ENCODE measurements at regions not wholly inside any gene's neighbourhood (a gene's known extent, or its start where the extent isn't known, plus 50 kb on each side); places are given as distances from the start of the nearest gene placed in this dataset.

- no peaks in the 10 kb centered on the region for H3K4me1 ChIP-seq (ENCODE audit: insufficient read depth, low read length)
- H3K9me3 ChIP-seq (ENCODE audit: low read depth, low read length), result no peaks in the 10 kb centered on the region
- no peak overlapping the region for H3K4me3 ChIP-seq (ENCODE audit: insufficient read depth, low read length)
- H2AFZ ChIP-seq (ENCODE audit: low read length), result no peak overlapping the region
- H3K27ac ChIP-seq (ENCODE audit: low read depth, low read length), result no peak overlapping the region
- no peaks in the 10 kb centered on the region for H3K79me2 ChIP-seq (ENCODE audit: insufficient read depth, low read length)
- no peak overlapping the region for H3K4me2 ChIP-seq (ENCODE audit: insufficient read depth, low read length)
- no peaks in the 10 kb centered on the region for H3K27me3 ChIP-seq (ENCODE audit: insufficient read depth, low read length)
- no peaks in the 10 kb centered on the region for H3K36me3 ChIP-seq (ENCODE audit: insufficient read depth, low read length)
- DNase-seq (ENCODE audit: insufficient read length, low spot score, missing footprints), result no peak
- H4K20me1 ChIP-seq (ENCODE audit: insufficient read depth, low read length), result no peaks in the 10 kb centered on the region
- TF ChIP-seq, protein P1, sequence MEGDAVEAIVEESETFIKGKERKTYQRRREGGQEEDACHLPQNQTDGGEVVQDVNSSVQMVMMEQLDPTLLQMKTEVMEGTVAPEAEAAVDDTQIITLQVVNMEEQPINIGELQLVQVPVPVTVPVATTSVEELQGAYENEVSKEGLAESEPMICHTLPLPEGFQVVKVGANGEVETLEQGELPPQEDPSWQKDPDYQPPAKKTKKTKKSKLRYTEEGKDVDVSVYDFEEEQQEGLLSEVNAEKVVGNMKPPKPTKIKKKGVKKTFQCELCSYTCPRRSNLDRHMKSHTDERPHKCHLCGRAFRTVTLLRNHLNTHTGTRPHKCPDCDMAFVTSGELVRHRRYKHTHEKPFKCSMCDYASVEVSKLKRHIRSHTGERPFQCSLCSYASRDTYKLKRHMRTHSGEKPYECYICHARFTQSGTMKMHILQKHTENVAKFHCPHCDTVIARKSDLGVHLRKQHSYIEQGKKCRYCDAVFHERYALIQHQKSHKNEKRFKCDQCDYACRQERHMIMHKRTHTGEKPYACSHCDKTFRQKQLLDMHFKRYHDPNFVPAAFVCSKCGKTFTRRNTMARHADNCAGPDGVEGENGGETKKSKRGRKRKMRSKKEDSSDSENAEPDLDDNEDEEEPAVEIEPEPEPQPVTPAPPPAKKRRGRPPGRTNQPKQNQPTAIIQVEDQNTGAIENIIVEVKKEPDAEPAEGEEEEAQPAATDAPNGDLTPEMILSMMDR (IDR thresholded peaks at IDR 0.05; ENCODE audit: extremely low read depth, low read depth, low read length), result no peak
These were observed 160.6 kb upstream of the ATP1B1 start for GRCh38 chr1:168945870-168946269.

DNA sequence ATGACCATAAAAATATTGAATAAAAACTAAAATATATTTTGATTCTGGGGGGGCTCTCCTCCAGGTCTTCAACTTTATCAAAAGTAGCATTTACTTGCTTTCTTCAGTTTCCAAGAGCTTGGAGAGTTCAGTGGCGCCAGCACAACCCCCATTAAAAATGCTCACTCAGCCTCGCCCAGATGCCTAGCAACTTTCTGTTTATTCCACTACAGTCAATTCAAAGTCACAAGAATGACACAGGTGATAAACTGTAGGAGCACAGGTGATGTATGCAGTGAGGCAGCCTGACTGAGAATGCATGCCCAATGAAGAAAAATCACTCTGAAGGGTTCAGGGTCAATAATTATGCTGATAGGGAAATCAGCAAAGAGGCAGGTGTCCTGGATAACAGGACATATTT, 159.4 kb upstream of the ATP1B1 start:
- TF ChIP-seq, protein P1 (IDR thresholded peaks at IDR 0.05; ENCODE audit: extremely low read depth, low read depth, low read length), result no peak
- H3K79me2 ChIP-seq (ENCODE audit: insufficient read depth, low read length), result no peaks in the 10 kb centered on the region
- no peak overlapping the region for H2AFZ ChIP-seq (ENCODE audit: low read length)
- no peaks in the 10 kb centered on the region for H3K27me3 ChIP-seq (ENCODE audit: insufficient read depth, low read length)
- no peaks in the 10 kb centered on the region for H3K36me3 ChIP-seq (ENCODE audit: insufficient read depth, low read length)
- no peak overlapping the region for H3K4me3 ChIP-seq (ENCODE audit: insufficient read depth, low read length)
- H3K4me1 ChIP-seq (ENCODE audit: insufficient read depth, low read length), result no peaks in the 10 kb centered on the region
- no peak for DNase-seq (ENCODE audit: insufficient read length, low spot score, missing footprints)
- no peak overlapping the region for H3K27ac ChIP-seq (ENCODE audit: low read depth, low read length)
- H3K9me3 ChIP-seq (ENCODE audit: low read depth, low read length), result no peaks in the 10 kb centered on the region
- H3K4me2 ChIP-seq (ENCODE audit: insufficient read depth, low read length), result no peak overlapping the region
- no peaks in the 10 kb centered on the region for H4K20me1 ChIP-seq (ENCODE audit: insufficient read depth, low read length)

DNA sequence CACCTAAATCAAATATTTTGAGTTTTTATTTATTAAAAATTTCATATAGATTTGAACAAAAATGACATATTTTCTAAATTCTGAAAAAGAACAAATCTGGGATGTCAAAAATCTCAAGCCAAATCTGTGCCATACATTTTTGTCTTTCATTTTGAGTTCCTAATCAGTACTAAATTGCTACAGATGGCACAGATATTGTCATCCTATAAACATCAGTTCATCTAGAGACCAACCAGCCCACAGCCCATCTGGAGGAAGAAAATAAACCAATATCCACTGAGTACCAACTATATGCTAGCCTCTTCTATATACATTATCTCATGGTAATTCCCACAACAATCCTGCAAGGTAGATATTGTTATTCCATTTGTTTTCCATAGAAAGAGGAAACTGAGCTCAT, 156.8 kb upstream of the ATP1B1 start:
- Histone ChIP-seq H3K27ac (ENCODE audit: low read depth, low read length) (no peak overlapping the region), H3K79me2 (ENCODE audit: insufficient read depth, low read length) (no peaks in the 10 kb centered on the region), H4K20me1 (ENCODE audit: insufficient read depth, low read length) (no peaks in the 10 kb centered on the region), H3K4me1 (ENCODE audit: insufficient read depth, low read length) (no peaks in the 10 kb centered on the region), H3K9me3 (ENCODE audit: low read depth, low read length) (no peaks in the 10 kb centered on the region), H3K4me2 (ENCODE audit: insufficient read depth, low read length) (no peak overlapping the region), H3K36me3 (ENCODE audit: insufficient read depth, low read length) (no peaks in the 10 kb centered on the region), H3K27me3 (ENCODE audit: insufficient read depth, low read length) (no peaks in the 10 kb centered on the region), H2AFZ (ENCODE audit: low read length) (no peak overlapping the region), H3K4me3 (ENCODE audit: insufficient read depth, low read length) (no peak overlapping the region)
- TF ChIP-seq, protein P1 (IDR thresholded peaks at IDR 0.05; ENCODE audit: extremely low read depth, low read depth, low read length), result no peak
- no peak for DNase-seq (ENCODE audit: insufficient read length, low spot score, missing footprints)

DNA sequence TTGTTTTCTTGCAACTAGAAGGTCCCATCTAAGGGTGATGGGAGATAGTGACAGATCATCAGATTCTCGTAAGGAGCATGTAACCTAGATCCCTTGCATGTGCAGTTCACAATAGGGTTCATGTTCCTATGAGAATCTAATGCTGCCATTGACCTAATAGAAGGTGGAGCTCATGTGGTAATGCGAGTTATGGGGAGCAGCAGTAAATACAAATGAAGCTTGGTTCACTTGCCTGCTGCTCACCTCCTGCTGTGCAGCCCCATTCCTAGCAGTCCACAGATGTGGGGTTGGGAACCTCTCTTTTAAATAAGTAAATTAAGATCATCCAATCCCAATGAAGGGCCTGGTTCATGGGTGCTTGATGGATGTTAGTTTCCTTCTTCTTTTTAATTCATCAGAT, 148.7 kb upstream of the ATP1B1 start:
- Histone ChIP-seq H4K20me1 (ENCODE audit: insufficient read depth, low read length) (no peaks in the 10 kb centered on the region), H3K4me1 (ENCODE audit: insufficient read depth, low read length) (no peaks in the 10 kb centered on the region), H3K27ac (ENCODE audit: low read depth, low read length) (no peak overlapping the region), H3K79me2 (ENCODE audit: insufficient read depth, low read length) (no peaks in the 10 kb centered on the region), H3K27me3 (ENCODE audit: insufficient read depth, low read length) (no peaks in the 10 kb centered on the region), H3K9me3 (ENCODE audit: low read depth, low read length) (no peaks in the 10 kb centered on the region), H3K4me2 (ENCODE audit: insufficient read depth, low read length) (no peak overlapping the region), H3K4me3 (ENCODE audit: insufficient read depth, low read length) (no peak overlapping the region), H3K36me3 (ENCODE audit: insufficient read depth, low read length) (no peaks in the 10 kb centered on the region), H2AFZ (ENCODE audit: low read length) (no peak overlapping the region)
- DNase-seq (ENCODE audit: insufficient read length, low spot score, missing footprints), result no peak
- TF ChIP-seq, protein P1 (IDR thresholded peaks at IDR 0.05; ENCODE audit: extremely low read depth, low read depth, low read length), result no peak

Data from osteoblast (primary cell).